EL (cell line): ENCODE measurements at regions not wholly inside any gene's neighbourhood (a gene's known extent, or its start where the extent isn't known, plus 50 kb on each side); places are given as distances from the start of the nearest gene placed in this dataset.

Experiments used
- DNase-seq: peaks from one replicate; pipeline ENCODE4 v3.0.0-alpha.2; 2016

DNA sequence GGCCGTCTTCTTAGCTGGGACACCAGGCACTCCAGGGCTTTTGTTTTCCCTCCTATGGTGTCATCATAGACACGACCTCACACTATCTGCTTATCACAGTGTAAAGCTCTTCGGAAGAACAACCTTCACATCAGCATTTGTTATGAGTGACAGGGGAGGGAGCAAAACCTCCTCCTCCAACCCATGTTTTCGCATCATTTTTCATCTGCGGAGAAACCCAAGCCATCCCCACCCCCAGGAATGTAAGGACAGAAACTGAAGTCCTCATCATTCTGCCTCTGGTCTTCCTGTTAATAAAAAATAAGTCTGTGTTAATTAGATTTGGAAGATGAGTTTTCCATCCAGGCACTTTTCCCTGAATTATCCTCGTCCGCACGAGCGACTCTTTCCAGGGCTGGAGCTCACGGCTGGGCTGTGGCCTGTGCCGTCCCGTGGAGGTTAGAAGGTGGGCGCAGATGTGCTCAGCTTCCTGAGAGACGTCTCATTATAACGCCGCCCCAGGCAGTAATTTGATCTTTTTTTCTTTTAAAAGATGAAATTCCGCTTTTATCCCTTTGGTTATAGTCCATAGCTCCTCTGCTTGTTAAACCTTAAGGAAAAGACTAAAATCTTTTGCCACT, 101.6 kb upstream of the TMEM18 start:
- no peak for DNase-seq

- DNase-seq: no peak
These were observed 100.3 kb upstream of the TMEM18 start for GRCh38 chr2:777546-777945.

- DNase-seq: no peak
These were observed 99.8 kb upstream of the TMEM18 start for GRCh38 chr2:777051-777450.

DNA sequence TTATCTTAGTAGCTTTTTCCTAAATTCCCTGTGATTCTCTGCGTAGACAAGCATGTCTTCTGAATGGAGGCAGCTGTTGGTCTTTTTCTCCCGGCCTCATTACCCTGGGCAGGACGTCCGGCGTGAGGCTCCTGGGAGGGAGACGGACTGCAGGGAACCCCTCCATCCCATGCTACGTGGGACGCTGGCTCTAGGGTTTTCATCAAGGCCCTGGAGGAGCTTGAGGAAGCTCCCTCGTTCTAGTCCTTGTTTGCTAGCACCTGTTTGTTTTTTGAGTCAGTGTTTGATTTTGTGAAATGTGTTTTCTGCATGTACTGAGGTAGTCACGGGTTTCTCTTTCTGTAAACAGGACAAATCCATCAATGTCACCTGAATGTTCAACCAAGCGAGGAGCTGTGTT, 99.3 kb upstream of the TMEM18 start:
- DNase-seq: no peak

DNA sequence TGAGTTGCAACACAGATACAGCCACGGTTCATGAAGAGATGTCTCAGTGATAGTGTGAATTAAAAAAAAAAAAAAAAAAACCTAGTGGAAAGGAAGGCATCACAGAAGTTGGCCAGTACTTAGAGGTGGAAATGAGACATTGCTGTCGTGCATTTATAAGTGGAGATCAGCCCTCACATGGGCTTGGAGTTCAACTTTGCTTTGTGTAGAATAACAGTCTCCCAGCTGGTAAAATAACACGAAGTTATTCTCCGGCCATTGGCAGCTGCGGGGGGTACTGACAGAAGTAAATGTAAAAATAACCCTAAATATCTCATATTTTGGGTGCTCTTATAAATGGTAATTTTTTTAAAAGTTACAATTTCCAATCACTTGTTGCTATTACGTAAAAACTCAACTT, 98.8 kb upstream of the TMEM18 start:
- DNase-seq: no peak

DNA sequence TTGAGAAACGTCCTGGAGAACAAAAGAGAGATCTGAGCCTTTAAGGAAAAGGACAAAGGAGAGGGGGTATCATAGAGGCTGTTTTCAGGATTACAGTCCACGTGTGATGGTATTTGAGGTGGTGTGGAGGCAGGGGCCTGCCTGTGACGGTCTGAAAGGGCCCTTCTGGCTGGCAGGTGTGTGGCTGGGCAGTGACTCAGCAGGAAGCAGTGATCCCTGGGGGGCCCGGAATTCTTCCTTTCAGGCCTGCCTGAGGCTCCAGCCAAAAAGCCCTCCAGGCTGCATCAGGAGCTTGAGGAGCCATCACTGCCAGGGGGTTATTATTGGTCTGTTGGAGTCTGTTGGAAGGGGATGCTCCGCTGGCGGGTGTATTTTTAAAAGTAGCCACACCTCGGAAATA, 97.2 kb upstream of the TMEM18 start:
- peak; percentile 19 for DNase-seq

DNA sequence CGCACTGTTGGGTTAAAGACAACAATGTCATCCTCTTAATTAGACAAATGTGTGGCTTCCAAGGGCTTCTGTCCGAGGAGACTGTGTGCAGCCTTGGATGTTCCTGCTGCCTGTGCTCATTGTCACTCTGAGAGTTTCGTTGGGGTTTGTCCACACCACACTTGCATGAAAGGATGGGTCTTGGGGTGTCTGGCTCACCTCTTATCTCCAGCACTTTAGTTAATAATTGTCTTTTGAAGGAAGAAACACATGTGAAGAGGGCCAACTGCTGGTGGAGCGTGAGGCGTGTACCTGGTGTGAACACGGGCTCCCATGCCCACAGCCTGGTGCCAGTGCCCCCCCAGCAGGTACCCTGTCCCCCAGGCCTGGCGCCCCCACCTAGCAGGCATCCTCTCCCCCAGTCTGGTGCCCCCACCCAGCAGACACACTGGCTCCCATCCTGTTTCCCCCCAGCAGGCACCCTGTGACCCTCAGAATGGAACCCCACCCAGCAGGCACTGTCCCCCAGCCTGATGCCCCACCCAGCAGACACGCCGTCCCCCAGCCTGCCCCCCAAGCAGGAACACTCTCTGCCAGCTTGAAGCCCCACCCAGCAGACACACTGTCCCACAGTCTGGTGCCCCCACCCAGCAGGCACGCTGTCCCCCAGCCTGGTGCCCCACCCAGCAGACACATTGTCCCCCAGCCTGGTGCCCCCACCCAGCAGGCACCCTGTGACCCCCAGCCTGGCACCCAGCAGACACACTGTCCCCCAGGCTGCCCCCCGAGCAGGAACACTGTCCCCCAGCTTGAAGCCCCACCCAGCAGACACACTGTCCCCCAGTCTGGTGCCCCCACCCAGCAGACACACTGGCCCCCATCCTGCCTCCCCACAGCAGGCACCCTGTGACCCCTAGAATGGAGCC, 96.3 kb upstream of the TMEM18 start:
- DNase-seq: no peak

DNA sequence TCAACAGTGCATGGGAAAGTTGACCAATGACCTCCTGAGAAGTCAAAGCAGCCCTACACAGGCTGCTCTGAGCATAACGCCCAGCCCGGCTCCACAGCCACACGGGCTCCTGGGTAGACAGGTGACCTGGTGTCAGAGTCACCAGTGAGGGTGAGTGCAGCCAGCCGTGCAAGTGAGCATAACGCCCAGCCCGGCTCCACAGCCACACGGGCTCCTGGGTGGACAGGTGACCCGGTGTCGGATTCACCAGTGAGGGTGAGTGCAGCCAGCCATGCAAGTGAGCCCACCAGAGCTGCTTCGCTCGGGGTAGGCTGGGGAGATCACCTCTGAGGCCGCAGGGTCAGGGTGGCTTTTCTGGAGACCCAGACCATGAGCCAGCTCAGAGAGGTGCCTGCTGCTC, 94.3 kb upstream of the TMEM18 start:
- no peak for DNase-seq

GRCh38 chr2:770776-771175, 93.6 kb upstream of the TMEM18 start:
- no peak for DNase-seq

GRCh38 chr2:769771-770170, 92.6 kb upstream of the TMEM18 start:
- DNase-seq: peak; percentile 44

GRCh38 chr2:768451-768850, 91.2 kb upstream of the TMEM18 start:
- no peak for DNase-seq

GRCh38 chr2:767944-768343, 90.7 kb upstream of the TMEM18 start:
- no peak for DNase-seq

DNA sequence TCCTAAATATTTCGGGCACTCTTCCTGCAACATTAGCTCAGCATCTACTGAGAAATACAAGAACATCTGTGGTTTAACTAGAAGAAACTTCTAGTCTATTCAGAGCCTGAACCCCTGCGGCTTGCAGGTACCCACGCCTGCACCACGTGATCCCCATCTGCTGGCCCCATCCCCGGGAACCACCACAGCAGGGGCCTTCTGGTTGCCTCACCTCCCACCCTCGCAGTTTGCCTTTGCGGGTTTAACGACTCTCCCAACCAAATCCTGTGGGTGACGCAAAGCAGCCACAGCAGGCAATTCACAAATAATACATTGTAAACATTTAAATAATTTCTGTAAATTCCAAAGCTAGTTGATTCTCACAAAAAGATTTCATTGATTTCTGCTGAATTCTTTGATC, 90.2 kb upstream of the TMEM18 start:
- DNase-seq: no peak

DNA sequence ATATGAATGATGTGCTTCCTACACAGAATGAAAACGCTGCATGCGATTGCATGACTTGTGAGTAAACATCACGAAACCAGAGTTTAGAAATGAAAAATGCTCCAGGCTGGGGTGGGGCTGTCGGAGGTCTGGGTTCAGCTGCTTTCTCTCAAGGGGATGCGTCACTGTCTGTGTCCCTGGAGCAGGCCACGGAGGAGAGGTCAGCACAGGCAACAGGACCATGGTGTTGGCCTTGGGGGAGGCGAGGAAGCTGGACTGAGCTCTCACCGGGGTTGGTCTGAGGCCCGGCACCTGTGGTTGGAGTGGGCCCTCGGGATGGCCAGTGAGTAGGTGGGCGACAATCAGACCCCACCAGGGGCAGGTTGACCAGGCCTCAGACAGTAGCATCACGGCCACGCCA, 89.0 kb upstream of the TMEM18 start:
- no peak for DNase-seq

DNA sequence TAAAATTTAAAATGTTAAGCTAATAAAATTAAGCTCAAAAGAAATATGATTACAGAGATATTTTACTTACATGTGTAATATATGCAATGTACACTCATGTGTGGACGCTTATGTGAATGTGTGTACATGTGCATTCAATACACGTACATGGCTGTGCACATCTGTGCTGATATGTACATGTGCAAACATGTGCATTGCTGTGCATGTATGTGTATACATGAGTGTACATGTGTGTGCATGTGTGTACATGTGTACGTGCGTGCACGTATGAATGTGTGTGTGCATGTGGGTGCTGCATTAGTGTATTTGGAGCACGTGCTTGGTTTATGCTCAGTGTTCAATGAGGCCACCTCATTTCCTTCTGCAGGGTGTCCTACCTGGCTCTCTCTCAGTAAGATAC, 88.2 kb upstream of the TMEM18 start:
- no peak for DNase-seq

DNA sequence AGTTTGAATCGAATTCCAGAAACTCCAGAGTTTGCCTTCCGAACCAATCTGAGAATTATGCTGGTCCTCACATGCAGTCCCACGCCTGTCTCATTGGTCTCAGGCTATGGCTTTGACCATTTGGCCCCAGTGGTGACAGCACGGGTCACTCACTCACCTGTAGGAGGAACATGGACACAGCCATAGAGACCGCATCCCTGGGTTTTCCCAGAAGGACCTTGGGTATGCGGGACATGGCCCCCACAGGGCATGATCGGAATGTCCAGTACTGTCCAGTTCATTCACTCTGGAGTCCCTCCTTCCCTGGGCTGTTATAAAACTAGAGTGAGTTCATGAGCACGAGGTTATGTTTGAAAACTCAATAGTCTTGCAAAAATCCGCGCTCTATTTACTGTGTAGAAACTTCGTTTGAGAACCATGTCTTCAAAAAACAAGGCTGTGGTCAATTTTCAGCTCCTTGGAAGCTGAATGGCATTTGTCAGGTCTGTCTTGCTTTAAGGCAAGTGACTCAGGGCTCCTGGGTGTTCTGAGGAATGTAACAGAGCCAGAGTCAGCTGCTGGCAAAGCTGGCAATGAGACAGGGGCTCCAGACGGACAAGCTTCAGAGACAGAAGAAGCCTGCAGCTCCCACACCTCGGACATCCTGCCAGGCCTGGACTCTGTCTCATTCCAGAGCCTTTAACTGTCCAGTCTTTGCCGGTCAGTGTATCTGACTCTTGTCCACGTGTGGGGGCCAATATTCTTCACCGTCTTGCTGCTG, 86.7 kb upstream of the TMEM18 start:
- peak; percentile 74 for DNase-seq

GRCh38 chr2:762646-763045, 85.4 kb upstream of the TMEM18 start:
- DNase-seq: no peak

DNA sequence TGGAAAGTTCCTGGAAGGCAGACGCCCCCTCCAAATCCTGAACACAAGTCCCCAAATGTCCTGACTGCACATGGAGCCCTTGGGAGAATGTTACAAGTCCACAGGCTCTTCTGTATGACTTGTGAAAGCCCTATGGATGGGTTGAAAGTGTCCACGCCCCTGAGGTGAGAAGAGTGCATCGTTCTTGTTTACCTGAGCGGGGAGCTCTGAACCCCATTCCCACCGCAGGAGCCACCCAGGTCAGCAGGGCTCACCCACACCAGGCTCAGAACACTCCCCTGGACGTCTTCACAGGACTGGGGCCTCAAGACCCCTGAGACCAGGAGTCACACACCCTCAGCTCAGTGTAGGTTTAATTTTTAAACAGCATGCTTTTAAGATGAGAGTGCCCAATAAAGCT, 84.2 kb upstream of the TMEM18 start:
- DNase-seq: no peak

GRCh38 chr2:760001-760400, 82.8 kb upstream of the TMEM18 start:
- no peak for DNase-seq

- no peak for DNase-seq
These were observed 81.0 kb upstream of the TMEM18 start for GRCh38 chr2:758073-758820.

- DNase-seq: no peak
These were observed 75.9 kb upstream of the TMEM18 start for GRCh38 chr2:753123-753522.

DNA sequence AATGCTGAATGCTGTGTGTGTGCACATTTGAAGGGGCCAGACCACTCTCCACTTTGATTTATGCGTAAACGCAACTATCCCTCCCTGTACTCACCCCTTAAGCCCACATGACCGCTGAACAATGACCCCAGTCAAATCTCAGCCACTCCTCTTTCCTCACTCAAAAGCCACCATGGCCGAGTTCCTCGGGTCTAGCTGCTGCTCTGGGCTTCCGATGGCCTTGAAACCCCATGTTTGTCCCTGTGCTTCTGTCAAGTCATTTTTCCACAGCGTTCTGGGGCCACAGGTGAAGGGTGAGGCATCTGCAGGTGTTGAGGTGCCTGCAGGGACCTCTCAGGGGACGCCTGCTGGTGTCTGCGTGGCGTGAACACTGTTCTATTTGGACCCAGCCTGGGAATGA, 74.3 kb upstream of the TMEM18 start:
- no peak for DNase-seq

- DNase-seq: no peak
These were observed 73.4 kb upstream of the TMEM18 start for GRCh38 chr2:750628-751027.
